Liver (tissue), 8 donors: ENCODE measurements at regions not wholly inside any gene's neighbourhood (a gene's known extent, or its start where the extent isn't known, plus 50 kb on each side); places are given as distances from the start of the nearest gene placed in this dataset.

Source experiments
- DNase-seq: peaks from one replicate; pipeline ENCODE4 v3.0.0-alpha.2; 2017; ENCODE audit warnings: low spot score
- H3K27ac ChIP-seq, 2 donors: one replicate each; pipeline ENCODE4 v1.7.0; 2013; ENCODE audit warnings: inconsistent platforms in 2 of 2, low read length in 2 of 2, control low read depth in 1 of 2, low read depth in 1 of 2, mild to moderate bottlenecking in 1 of 2
- H3K27me3 ChIP-seq, 4 donors: one replicate each; pipeline versions ENCODE4 v1.6.1 to v1.7.0; 2013; ENCODE audit warnings: low read length in 3 of 4, inconsistent platforms in 1 of 4, mild to moderate bottlenecking in 1 of 4, moderate library complexity in 1 of 4; ENCODE audit not compliant: control insufficient read depth in 4 of 4, insufficient read depth in 4 of 4
- H3K36me3 ChIP-seq, 4 donors: one replicate each; pipeline versions ENCODE4 v1.6.1 to v1.7.0; 2013; ENCODE audit warnings: low read length in 3 of 4, mild to moderate bottlenecking in 3 of 4, low read depth in 1 of 4, moderate library complexity in 1 of 4; ENCODE audit not compliant: control insufficient read depth in 4 of 4, insufficient read depth in 3 of 4
- H3K4me1 ChIP-seq, 4 donors: one replicate each; pipeline versions ENCODE4 v1.6.1 to v1.7.0; 2013; ENCODE audit warnings: low read length in 3 of 4, mild to moderate bottlenecking in 3 of 4, moderate library complexity in 1 of 4; ENCODE audit not compliant: control insufficient read depth in 4 of 4, insufficient read depth in 4 of 4
- H3K4me3 ChIP-seq, 3 donors: one replicate each; pipeline versions ENCODE4 v1.6.1 to v1.7.0; 2013; ENCODE audit warnings: low read length in 3 of 3, control low read depth in 1 of 3, low read depth in 1 of 3, mild to moderate bottlenecking in 1 of 3
- H3K9ac ChIP-seq, 2 donors: one replicate each; pipeline ENCODE4 v1.7.0; 2013; ENCODE audit warnings: low read length in 2 of 2, mild to moderate bottlenecking in 2 of 2, moderate library complexity in 2 of 2, control low read depth in 1 of 2, low read depth in 1 of 2
- H3K9me3 ChIP-seq, 4 donors: one replicate each; pipeline versions ENCODE4 v1.6.1 to v1.7.0; 2013; ENCODE audit warnings: low read length in 3 of 4; ENCODE audit not compliant: control insufficient read depth in 4 of 4
- ATF3 ChIP-seq: IDR thresholded peaks from 2 replicates; pipeline ENCODE4 v1.6.1; 2016; ENCODE audit warnings: antibody characterized with exemption
- CTCF ChIP-seq: fragments of 150-350 bp; IDR thresholded peaks from 2 replicates; pipeline ENCODE4 v1.5.1; 2017; ENCODE audit warnings: improper control_type of control experiment, low read depth, low read length; ENCODE audit not compliant: missing input control
- EGR1 ChIP-seq, 2 donors: IDR thresholded peaks; 2 replicates each; pipeline ENCODE4 v1.6.1; 2016 to 2018; ENCODE audit warnings: antibody characterized with exemption in 2 of 2, low read depth in 2 of 2
- FOXA1 ChIP-seq: IDR thresholded peaks from 2 replicates; pipeline ENCODE4 v1.6.1; 2016; ENCODE audit warnings: antibody characterized with exemption
- FOXA2 ChIP-seq: IDR thresholded peaks from 2 replicates; pipeline ENCODE4 v1.6.1; 2016; ENCODE audit warnings: antibody characterized with exemption
- GABPA ChIP-seq, 2 donors: IDR thresholded peaks in 1 of 2; conservative IDR thresholded peaks in 1 of 2; 2 replicates each; pipeline ENCODE4 v1.6.1; 2016; ENCODE audit warnings: antibody characterized with exemption in 2 of 2, mild to moderate bottlenecking in 1 of 2, moderate library complexity in 1 of 2
- HNF4A ChIP-seq, 2 donors: conservative IDR thresholded peaks; 2 replicates each; pipeline ENCODE4 v1.6.1; 2016; ENCODE audit warnings: antibody characterized with exemption in 2 of 2, mild to moderate bottlenecking in 2 of 2
- HNF4G ChIP-seq: IDR thresholded peaks from 2 replicates; pipeline ENCODE4 v1.6.1; 2016; ENCODE audit warnings: antibody characterized with exemption
- JUND ChIP-seq, 2 donors: IDR thresholded peaks; 2 replicates each; pipeline ENCODE4 v1.6.1; 2016; ENCODE audit warnings: antibody characterized with exemption in 2 of 2
- MAX ChIP-seq: IDR thresholded peaks from 2 replicates; pipeline ENCODE4 v1.6.1; 2016; ENCODE audit warnings: antibody characterized with exemption
- NR2F2 ChIP-seq: IDR thresholded peaks from 2 replicates; pipeline ENCODE4 v1.6.1; 2016; ENCODE audit warnings: antibody characterized with exemption
- RAD21 ChIP-seq, 2 donors: IDR thresholded peaks; 2 replicates each; pipeline ENCODE4 v1.6.1; 2016; ENCODE audit warnings: antibody characterized with exemption in 2 of 2, mild to moderate bottlenecking in 2 of 2
- REST ChIP-seq: IDR thresholded peaks from 2 replicates; pipeline ENCODE4 v1.6.1; 2016; ENCODE audit warnings: antibody characterized with exemption, mild to moderate bottlenecking
- RXRA ChIP-seq, 2 donors: IDR thresholded peaks; 2 replicates each; pipeline ENCODE4 v1.6.1; 2017 to 2018; ENCODE audit warnings: antibody characterized with exemption in 2 of 2, mild to moderate bottlenecking in 1 of 2
- SP1 ChIP-seq: IDR thresholded peaks from 2 replicates; pipeline ENCODE4 v1.6.1; 2018; ENCODE audit warnings: antibody characterized with exemption, mild to moderate bottlenecking
- TAF1 ChIP-seq: conservative IDR thresholded peaks from 2 replicates; pipeline ENCODE4 v1.6.1; 2016; ENCODE audit warnings: antibody characterized with exemption, mild to moderate bottlenecking
- YY1 ChIP-seq: IDR thresholded peaks from 2 replicates; pipeline ENCODE4 v1.6.1; 2016; ENCODE audit warnings: antibody characterized with exemption, mild to moderate bottlenecking
- ZBTB33 ChIP-seq: IDR thresholded peaks from 2 replicates; pipeline ENCODE4 v1.6.1; 2016; ENCODE audit warnings: antibody characterized with exemption
- WGBS: extraction: QIAGEN DNeasy Blood & Tissue Kit; methylation state at CpG from one replicate; pipeline ENCODE4 v1.1.7; 2013; 5-methylcytosine and 5-hydroxymethylcytosine counted together
- donor health status: healthy.
- donor health status: healthy.
- donor health status: healthy.
- donor health status: healthy.
- donor health status: healthy.

- peaks cover 0 to 5% (median 2%) of the 10 kb centered on the region in 4 donors for H3K4me1 ChIP-seq
Observed at GRCh38 chr11:95706974-95707387, 82.6 kb downstream of the FAM76B start.

More at GRCh38 chr11:95706974-95707387, 82.6 kb downstream of the FAM76B start:
- no peak overlapping the region for H3K27ac ChIP-seq
- no peaks in the 10 kb centered on the region for H3K27me3 ChIP-seq
- H3K36me3 ChIP-seq, result no peaks in the 10 kb centered on the region
- no peak overlapping the region for H3K4me3 ChIP-seq
- 86% methylated on average over 7 of the region's 7 CpGs for WGBS
- TF ChIP-seq ATF3, result no peak
- TF ChIP-seq JUND (IDR thresholded peaks at IDR 0.05), result no peak
- TF ChIP-seq YY1, result no peak
- TF ChIP-seq CTCF, result no peak
- TF ChIP-seq RAD21 (IDR thresholded peaks at IDR 0.05), result no peak
- no peak for TF ChIP-seq EGR1 (IDR thresholded peaks at IDR 0.05; ENCODE audit: low read depth in 2 of 2)
- no peak for TF ChIP-seq ZBTB33
- no peak for TF ChIP-seq RXRA (IDR thresholded peaks at IDR 0.05)
- no peak for TF ChIP-seq SP1
- no peak for TF ChIP-seq REST
- TF ChIP-seq HNF4G, result no peak
- TF ChIP-seq FOXA2, result no peak
- TF ChIP-seq HNF4A (conservative IDR thresholded peaks at IDR 0.05), result no peak
- TF ChIP-seq NR2F2, result no peak
- TF ChIP-seq MAX, result no peak
- no peak for TF ChIP-seq TAF1
- TF ChIP-seq GABPA (IDR thresholded peaks at IDR 0.05 in 1 of 2, conservative IDR thresholded peaks at IDR 0.05 in 1 of 2), result no peak
- TF ChIP-seq FOXA1, result no peak
- no peaks in the 10 kb centered on the region for H3K9me3 ChIP-seq
- H3K9ac ChIP-seq, result no peak overlapping the region
- DNase-seq, result no peak
